Lower leg skin (tissue), 3 donors: ENCODE measurements at regions not wholly inside any gene's neighbourhood (a gene's known extent, or its start where the extent isn't known, plus 50 kb on each side); places are given as distances from the start of the nearest gene placed in this dataset.

Experiments
- CTCF ChIP-seq, 3 donors: fragments of 450-650 bp; IDR thresholded peaks; one replicate each; pipeline ENCODE4 v1.5.1; 2016; ENCODE audit warnings: antibody characterized with exemption in 3 of 3, mild to moderate bottlenecking in 3 of 3, moderate library complexity in 2 of 3
- POLR2A ChIP-seq, 2 donors: fragments of 450-650 bp; IDR thresholded peaks; one replicate each; pipeline ENCODE4 v1.6.1; 2016 to 2017; ENCODE audit warnings: antibody characterized with exemption in 2 of 2, mild to moderate bottlenecking in 1 of 2, moderate library complexity in 1 of 2

- no peak for TF ChIP-seq CTCF (IDR thresholded peaks at IDR 0.05)
- no peak for TF ChIP-seq POLR2A (IDR thresholded peaks at IDR 0.05)
Measured at GRCh38 chr1:193388165-193388564, 201.8 kb upstream of the B3GALT2 start.
